ENCODE measurements at regions not wholly inside any gene's neighbourhood (a gene's known extent, or its start where the extent isn't known, plus 50 kb on each side); places are given as distances from the start of the nearest gene placed in this dataset.

- no peak for DNase-seq (ENCODE audit: low read depth)
Observed at GRCh38 chr6:14925699-14926026, 320.2 kb upstream of the JARID2 start.

- no peak for DNase-seq (ENCODE audit: low read depth)
Observed at GRCh38 chr6:14927398-14927797, 318.5 kb upstream of the JARID2 start.

- DNase-seq (ENCODE audit: low read depth), result no peak
Observed at GRCh38 chr6:14929291-14929690, 316.6 kb upstream of the JARID2 start.

- no peak for DNase-seq (ENCODE audit: low read depth)
Observed at GRCh38 chr6:14930366-14930989, 315.4 kb upstream of the JARID2 start.

GRCh38 chr6:14932485-14933182, 313.2 kb upstream of the JARID2 start:
- DNase-seq (ENCODE audit: low read depth), result no peak

GRCh38 chr6:14933183-14933544, 312.7 kb upstream of the JARID2 start:
- no peak for DNase-seq (ENCODE audit: low read depth)

- no peak for DNase-seq (ENCODE audit: low read depth)
Observed at GRCh38 chr6:14934013-14934412, 311.9 kb upstream of the JARID2 start.

- DNase-seq (ENCODE audit: low read depth), result no peak
Observed at GRCh38 chr6:14934844-14935243, 311.0 kb upstream of the JARID2 start.

GRCh38 chr6:14936861-14937260, 309.0 kb upstream of the JARID2 start:
- DNase-seq (ENCODE audit: low read depth), result no peak

- DNase-seq (ENCODE audit: low read depth), result no peak
Observed at GRCh38 chr6:14943116-14943515, 302.8 kb upstream of the JARID2 start.

- no peak for DNase-seq (ENCODE audit: low read depth)
Observed at GRCh38 chr6:14944593-14944992, 301.3 kb upstream of the JARID2 start.

- no peak for DNase-seq (ENCODE audit: low read depth)
Observed at GRCh38 chr6:14945461-14946185, 300.2 kb upstream of the JARID2 start.

- DNase-seq (ENCODE audit: low read depth), result no peak
Observed at GRCh38 chr6:14946753-14947152, 299.1 kb upstream of the JARID2 start.

GRCh38 chr6:14948586-14949245, 297.2 kb upstream of the JARID2 start:
- no peak for DNase-seq (ENCODE audit: low read depth)

- no peak for DNase-seq (ENCODE audit: low read depth)
Observed at GRCh38 chr6:14950103-14950969, 295.5 kb upstream of the JARID2 start.

- DNase-seq (ENCODE audit: low read depth), result no peak
Observed at GRCh38 chr6:14950970-14951276, 294.9 kb upstream of the JARID2 start.

- no peak for DNase-seq (ENCODE audit: low read depth)
Observed at GRCh38 chr6:14951704-14952103, 294.2 kb upstream of the JARID2 start.

- DNase-seq (ENCODE audit: low read depth), result no peak
Observed at GRCh38 chr6:14953836-14954235, 292.0 kb upstream of the JARID2 start.

GRCh38 chr6:14957355-14958059, 288.4 kb upstream of the JARID2 start:
- DNase-seq (ENCODE audit: low read depth), result no peak

GRCh38 chr6:14959324-14959885, 286.5 kb upstream of the JARID2 start:
- DNase-seq (ENCODE audit: low read depth), result no peak

GRCh38 chr6:14964556-14965270, 281.2 kb upstream of the JARID2 start:
- DNase-seq (ENCODE audit: low read depth), result no peak

Measured in HS-5 (cell line).